Body of pancreas (tissue), 4 donors: ENCODE measurements at regions not wholly inside any gene's neighbourhood (a gene's known extent, or its start where the extent isn't known, plus 50 kb on each side); places are given as distances from the start of the nearest gene placed in this dataset.

Experiments used
- ATAC-seq: fragments of 150-250 bp; one replicate; pipeline ENCODE4 v1.9.1; 2016
- DNase-seq, 4 donors: peaks; one replicate each; pipeline ENCODE4 v3.0.0-alpha.2; 2019
- H3K27ac ChIP-seq, 4 donors: fragments of 200-600 bp; sonication (generic); 1 replicate in 3 of 4; 2 replicates in 1 of 4; pipeline versions ENCODE4 v1.5.1 to v1.6.1; 2016 to 2019; ENCODE audit warnings: mild to moderate bottlenecking in 1 of 4, mixed read lengths in 1 of 4, moderate library complexity in 1 of 4
- H3K27me3 ChIP-seq, 2 donors: fragments of 200-600 bp; sonication (generic); one replicate each; pipeline ENCODE4 v1.6.0; 2016; ENCODE audit warnings: mild to moderate bottlenecking in 1 of 2
- H3K36me3 ChIP-seq, 2 donors: fragments of 200-600 bp; sonication (generic); replicated peaks in 1 of 2; 2 replicates each; pipeline ENCODE4 v1.5.1; 2016; ENCODE audit warnings: low read depth in 2 of 2; ENCODE audit not compliant: insufficient read depth in 1 of 2
- H3K4me1 ChIP-seq: fragments of 200-600 bp; sonication (generic); one replicate; pipeline ENCODE4 v1.6.0; 2016
- H3K4me3 ChIP-seq, 2 donors: fragments of 200-600 bp; sonication (generic); 1 replicate in 1 of 2; 2 replicates in 1 of 2; pipeline ENCODE4 v1.5.1; 2016 to 2019
- H3K9me3 ChIP-seq, 3 donors: fragments of 200-600 bp; sonication (generic); 1 replicate in 2 of 3; 2 replicates in 1 of 3; pipeline ENCODE4 v1.5.1; 2016
- POLR2A ChIP-seq, 3 donors: fragments of 450-650 bp; IDR thresholded peaks; one replicate each; pipeline ENCODE4 v1.6.1; 2016; ENCODE audit warnings: antibody characterized with exemption in 3 of 3, mild to moderate bottlenecking in 2 of 3
- WGBS, 2 donors: methylation state at CpG; one replicate each; pipeline ENCODE4 v1.1.5; 2017; 5-methylcytosine and 5-hydroxymethylcytosine counted together
- intact Hi-C: fragments of 100-400 bp; cut with DNase I; formaldehyde crosslinking; loops from one replicate; pipeline ENCODE4 v1.15.1; 2023
- TF ChIP-seq, protein P1 (sequence below), 7 experiments: fragments of 450-650 bp in 4 of 7; fragments of 200-600 bp in 3 of 7; sonication (generic) in 3 of 7; IDR thresholded peaks; one replicate each; pipeline ENCODE4 v1.5.1; 2016 to 2019; ENCODE audit warnings: antibody characterized with exemption in 7 of 7

DNA sequence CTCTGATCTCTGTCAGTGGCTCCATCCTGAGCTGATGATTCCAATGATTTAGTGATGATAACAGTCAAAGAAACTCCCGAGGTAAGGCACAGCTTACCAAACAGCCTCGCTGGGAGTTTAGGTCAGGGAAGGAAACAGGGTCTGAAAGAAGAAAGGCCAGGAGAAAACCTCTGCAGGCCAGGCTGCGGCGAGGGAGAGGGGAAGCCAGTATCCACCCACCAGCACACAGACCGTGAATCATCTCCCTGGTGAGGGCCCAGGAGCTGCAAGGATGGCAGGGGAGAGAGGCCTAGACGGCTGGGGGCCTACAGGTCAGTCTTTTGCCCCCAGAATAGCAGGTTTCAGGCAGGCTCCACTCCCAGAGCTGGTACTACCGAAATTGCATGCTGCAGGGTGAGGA lies 590.5 kb downstream of the CCDC171 start:
- Histone ChIP-seq H3K4me3 (no peak overlapping the region), H3K9me3 (no peaks in the 10 kb centered on the region), H3K4me1 (no peaks in the 10 kb centered on the region), H3K27me3 (no peaks in the 10 kb centered on the region), H3K27ac (no peak overlapping the region), H3K36me3 (no peaks in the 10 kb centered on the region)
- TF ChIP-seq, protein P1, sequence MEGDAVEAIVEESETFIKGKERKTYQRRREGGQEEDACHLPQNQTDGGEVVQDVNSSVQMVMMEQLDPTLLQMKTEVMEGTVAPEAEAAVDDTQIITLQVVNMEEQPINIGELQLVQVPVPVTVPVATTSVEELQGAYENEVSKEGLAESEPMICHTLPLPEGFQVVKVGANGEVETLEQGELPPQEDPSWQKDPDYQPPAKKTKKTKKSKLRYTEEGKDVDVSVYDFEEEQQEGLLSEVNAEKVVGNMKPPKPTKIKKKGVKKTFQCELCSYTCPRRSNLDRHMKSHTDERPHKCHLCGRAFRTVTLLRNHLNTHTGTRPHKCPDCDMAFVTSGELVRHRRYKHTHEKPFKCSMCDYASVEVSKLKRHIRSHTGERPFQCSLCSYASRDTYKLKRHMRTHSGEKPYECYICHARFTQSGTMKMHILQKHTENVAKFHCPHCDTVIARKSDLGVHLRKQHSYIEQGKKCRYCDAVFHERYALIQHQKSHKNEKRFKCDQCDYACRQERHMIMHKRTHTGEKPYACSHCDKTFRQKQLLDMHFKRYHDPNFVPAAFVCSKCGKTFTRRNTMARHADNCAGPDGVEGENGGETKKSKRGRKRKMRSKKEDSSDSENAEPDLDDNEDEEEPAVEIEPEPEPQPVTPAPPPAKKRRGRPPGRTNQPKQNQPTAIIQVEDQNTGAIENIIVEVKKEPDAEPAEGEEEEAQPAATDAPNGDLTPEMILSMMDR (IDR thresholded peaks at IDR 0.05), result no peak
- no peak for TF ChIP-seq POLR2A (IDR thresholded peaks at IDR 0.05)
- DNase-seq (no peak), ATAC-seq (no peak)
- intact Hi-C loops, result no loop called here
- WGBS, 2 donors, result 49 to 82% methylated on average over 4 to 7 of the region's 7 CpGs

DNA sequence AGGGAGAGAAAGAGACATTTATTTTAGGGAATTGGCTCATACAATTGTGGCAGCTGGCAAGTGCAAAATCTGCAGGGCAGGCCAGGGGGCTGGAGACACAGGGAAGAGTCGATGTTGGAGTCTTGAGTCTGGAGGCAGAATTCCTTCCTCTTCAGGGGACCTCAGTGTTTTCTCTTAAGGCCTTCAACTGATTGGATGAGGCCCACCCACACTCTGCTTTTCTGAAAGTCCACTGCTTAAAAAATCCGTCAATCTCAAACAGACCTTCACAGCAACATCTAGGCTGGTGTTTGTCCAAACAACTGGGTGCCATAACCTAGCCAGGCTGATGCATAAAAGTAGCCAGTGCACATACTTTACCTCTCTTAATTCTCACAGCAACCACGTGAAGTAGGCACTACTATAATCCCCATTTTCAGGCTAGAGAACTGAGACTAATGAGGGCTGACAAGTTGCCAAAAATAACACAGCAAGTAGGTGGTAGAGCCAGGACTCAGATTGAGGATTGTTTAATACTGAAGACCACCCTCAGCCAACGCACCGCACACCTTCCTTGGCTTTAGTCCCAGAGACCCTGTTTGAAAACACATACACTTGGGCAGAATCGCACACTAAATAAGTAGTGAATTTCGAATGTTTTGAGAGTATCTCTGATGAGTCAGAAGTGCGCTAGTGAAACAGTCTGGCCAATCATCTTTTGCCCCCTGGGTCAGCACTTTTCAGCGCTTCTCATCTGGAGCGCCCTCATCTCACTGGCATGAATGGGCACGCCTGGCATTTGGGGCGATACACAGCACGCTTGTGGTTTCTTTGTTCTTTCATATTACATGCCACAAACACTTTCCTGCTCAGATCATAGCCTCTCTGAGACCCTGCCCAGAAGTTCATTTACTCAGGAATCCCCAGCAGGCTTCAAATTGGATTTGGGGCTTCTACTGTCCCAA lies 591.4 kb downstream of the CCDC171 start:
- no peaks in the 10 kb centered on the region for H3K4me1 ChIP-seq
- no peaks in the 10 kb centered on the region for H3K36me3 ChIP-seq
- intact Hi-C loops, result no loop called here
- H3K27ac ChIP-seq, result no peak overlapping the region
- WGBS, 2 donors, result 88% methylated on average over 13 of the region's 13 CpGs
- ATAC-seq, result no peak
- H3K27me3 ChIP-seq, result no peaks in the 10 kb centered on the region
- no peak overlapping the region for H3K4me3 ChIP-seq
- no peak for TF ChIP-seq POLR2A (IDR thresholded peaks at IDR 0.05)
- TF ChIP-seq, protein P1 (IDR thresholded peaks at IDR 0.05), result no peak
- DNase-seq, result no peak
- H3K9me3 ChIP-seq, result no peaks in the 10 kb centered on the region

GRCh38 chr9:16145196-16145950 lies 592.5 kb downstream of the CCDC171 start:
- intact Hi-C loops, result no loop called here
- no peak for DNase-seq
- H3K4me3 ChIP-seq, result no peak overlapping the region
- no peaks in the 10 kb centered on the region for H3K4me1 ChIP-seq
- H3K27ac ChIP-seq, result no peak overlapping the region
- H3K9me3 ChIP-seq, result no peaks in the 10 kb centered on the region
- no peaks in the 10 kb centered on the region for H3K27me3 ChIP-seq
- 69 to 71% methylated on average over 8 of the region's 8 CpGs for WGBS, 2 donors
- no peak for TF ChIP-seq POLR2A (IDR thresholded peaks at IDR 0.05)
- TF ChIP-seq, protein P1 (IDR thresholded peaks at IDR 0.05), result no peak
- no peak for ATAC-seq
- no peaks in the 10 kb centered on the region for H3K36me3 ChIP-seq

DNA sequence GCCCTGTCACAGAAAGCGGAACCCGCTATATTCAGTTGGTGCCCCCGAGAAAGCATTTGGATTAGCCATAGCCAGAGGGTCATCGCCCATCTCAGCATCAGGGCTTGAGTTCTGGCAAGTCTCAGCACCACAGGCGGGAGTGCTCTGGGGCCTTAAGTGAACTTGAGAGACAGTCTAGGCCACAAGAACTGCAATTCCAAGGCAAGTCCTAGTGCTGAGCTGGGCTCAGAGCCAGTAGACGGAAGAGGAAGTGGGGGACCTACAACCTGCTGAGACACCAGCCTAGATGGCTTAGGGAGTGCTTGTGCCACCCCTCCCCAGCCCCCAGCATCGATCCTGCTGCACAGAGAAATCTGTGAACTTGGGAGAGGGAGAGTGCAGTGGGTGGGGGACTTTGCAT lies 594.9 kb downstream of the CCDC171 start:
- Histone ChIP-seq H3K27me3 (no peaks in the 10 kb centered on the region), H3K4me1 (no peaks in the 10 kb centered on the region), H3K36me3 (no peaks in the 10 kb centered on the region), H3K9me3 (no peaks in the 10 kb centered on the region), H3K4me3 (no peak overlapping the region), H3K27ac (no peak overlapping the region)
- WGBS, 2 donors, result 79 to 83% methylated on average over 7 of the region's 7 CpGs
- DNase-seq, result no peak
- TF ChIP-seq, protein P1 (IDR thresholded peaks at IDR 0.05), result no peak
- TF ChIP-seq POLR2A (IDR thresholded peaks at IDR 0.05), result no peak
- ATAC-seq, result no peak
- intact Hi-C loops, result no loop called here
